Stimulated activated CD8-positive, alpha-beta memory T cell treated with anti-CD3 and anti-CD28 coated beads, Interleukin-12 subunit alpha, Interleukin-12 subunit beta, amount 100 ng/mL, for 1 hour (primary cell): ENCODE measurements at regions not wholly inside any gene's neighbourhood (a gene's known extent, or its start where the extent isn't known, plus 50 kb on each side); places are given as distances from the start of the nearest gene placed in this dataset.
"Not testable (repeated sequence)": the region's sequence is repeated elsewhere in the genome, so short reads cannot be mapped to it uniquely, and the experiment has no call there.

ENCODE experiments used
- DNase-seq: peaks from one replicate; pipeline ENCODE4 v3.0.0-alpha.2; 2020; ENCODE audit warnings: low read depth

DNA sequence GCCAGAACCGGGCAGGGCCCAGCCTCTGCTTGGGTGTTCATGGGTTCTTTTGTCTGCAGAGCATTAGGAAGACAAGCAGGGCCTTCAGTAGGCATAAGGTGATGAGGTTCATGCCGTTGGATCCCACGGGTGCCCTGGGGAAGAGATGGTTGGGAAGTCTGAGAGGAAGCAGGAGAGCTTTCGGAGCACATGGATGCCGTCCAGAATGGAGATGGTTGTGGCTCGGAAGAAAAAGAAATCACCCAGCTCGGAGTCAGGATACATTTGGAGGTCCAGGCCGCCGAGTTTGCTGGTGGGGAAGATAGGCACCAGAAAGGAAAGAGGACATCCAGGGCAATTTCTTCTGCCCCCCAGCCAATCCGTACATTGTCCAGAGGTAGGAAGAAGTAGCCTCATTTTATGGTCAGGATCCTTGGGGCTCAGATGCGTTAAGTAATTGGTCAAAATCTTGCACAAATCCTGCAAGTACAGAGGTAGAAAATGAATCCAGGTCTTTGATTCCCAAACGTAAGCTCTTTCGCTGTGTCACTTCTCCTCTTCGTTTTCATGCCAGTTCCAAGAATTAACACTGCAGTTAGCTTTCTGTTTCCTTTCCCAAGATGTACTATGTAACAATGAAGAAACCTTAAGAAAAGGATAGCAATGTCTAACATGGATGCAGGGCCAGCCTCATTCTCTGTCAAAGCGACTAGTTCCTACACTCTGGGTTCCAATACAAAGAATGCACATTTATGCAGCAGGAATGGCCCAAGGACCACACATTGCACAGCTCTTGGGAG lies 147.8 kb upstream of the KLF6 start:
- no peak for DNase-seq

DNA sequence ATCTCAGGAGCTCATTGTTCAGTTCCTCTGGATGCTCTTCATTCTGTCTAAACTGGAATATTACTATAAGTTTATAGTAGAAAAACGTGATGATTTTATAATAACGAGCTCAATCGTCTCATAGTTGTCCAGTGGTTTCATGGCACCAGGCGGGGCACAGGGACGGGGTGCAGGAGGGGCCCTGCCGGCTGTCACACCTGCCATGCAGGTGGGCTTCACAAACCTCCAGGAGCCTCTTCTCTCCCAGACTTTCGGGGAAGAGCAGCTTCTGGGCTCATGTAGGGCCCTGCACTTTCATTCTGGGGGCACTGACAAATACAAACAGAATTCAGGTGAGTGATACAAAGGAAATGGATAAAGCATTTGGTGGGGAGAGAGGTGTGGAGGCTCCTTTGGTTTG lies 146.9 kb upstream of the KLF6 start:
- DNase-seq = no peak

DNA sequence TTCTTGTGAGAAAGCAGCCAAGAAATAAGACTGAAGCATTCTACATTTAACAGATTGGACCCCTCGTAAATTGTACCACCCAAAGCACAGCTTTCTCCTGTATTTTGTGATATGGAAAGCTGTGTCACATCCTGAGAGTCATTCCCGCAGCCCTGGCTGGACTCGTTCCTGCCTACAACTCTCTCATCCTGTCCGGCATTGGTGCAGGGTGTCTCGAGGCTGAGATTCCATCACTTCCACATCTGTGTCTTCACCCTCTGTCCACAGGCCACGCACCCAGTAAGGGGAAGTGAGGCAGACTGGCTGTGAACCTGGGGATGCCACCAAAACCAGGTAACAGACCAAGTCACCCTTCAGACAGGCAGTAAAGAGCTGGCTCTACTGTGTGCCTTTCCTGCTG lies 146.2 kb upstream of the KLF6 start:
- DNase-seq = no peak

DNA sequence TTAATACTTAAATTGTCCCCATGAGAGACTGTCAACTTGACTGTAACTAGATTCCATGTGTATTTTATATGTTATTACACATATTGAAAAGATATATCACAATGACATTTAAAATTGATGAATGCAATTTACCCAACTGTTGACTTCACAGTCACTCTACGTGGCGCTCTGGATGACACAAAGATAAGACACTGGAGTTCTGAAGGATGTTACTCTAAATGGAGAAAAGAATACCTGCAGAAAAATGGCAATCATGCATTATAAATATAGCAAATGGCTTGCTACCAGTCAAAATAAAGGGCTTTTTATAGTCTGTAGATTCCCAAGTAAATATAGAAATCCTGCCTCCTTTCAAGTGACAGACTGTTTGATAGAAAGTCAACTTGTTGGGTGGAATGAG lies 143.6 kb upstream of the KLF6 start:
- DNase-seq = no peak

DNA sequence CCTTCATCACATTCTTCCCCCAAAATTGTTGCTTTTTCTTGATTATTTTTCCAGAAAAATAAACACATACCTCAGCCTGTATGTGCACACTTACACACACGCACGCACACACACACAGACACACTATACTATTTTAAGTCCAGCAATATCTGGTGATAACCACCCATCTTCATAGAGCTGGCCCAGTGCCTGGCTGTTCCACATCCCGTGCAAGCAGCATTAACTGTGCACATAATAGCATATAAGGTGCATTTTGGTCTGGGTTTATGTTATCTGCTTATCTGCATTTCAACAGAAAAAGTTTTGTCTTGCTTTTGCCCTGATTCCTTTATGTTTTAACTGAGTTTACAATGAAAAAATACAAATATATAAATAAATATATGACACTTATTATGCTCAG lies 143.1 kb upstream of the KLF6 start:
- no peak for DNase-seq

DNA sequence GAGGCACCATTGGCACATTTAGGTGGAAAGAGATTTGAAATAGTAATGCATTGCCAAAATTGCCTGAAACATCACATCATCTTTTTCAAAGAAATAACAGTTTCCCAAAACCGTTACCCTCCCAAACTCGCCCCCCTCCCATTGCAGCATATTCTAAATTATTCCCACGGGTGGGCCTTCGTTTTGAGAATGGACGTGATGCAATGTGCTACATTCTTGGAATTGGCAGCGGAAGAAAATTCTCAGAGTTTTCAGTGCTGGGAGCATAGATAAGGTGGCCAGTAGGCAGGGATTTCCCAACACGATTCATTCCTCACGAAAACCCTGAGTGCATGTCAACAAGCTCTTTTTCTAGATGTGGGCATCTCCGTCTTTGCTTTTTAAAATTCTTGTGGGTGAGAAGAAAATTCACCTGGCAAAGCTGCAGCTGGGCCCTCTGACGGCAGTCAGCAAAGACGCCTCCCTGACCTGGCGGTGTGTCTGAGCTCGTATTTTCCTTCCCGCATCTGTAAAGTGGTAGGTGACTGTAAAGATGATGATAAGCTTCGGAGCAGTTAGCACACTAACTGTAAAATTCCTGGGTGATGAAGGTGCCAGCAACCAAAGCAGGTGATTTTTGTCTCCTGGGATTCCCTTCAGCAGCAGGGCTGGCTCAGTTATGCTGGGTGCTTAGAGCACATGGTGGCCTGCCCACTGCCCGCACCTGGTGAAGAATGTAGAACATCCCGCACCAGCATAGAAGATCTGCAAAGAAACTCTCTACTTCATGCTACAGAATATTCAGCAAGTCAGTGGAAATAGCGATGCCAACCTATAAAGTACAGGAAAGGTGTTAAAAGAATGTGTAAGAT lies 141.9 kb upstream of the KLF6 start:
- no peak for DNase-seq

DNA sequence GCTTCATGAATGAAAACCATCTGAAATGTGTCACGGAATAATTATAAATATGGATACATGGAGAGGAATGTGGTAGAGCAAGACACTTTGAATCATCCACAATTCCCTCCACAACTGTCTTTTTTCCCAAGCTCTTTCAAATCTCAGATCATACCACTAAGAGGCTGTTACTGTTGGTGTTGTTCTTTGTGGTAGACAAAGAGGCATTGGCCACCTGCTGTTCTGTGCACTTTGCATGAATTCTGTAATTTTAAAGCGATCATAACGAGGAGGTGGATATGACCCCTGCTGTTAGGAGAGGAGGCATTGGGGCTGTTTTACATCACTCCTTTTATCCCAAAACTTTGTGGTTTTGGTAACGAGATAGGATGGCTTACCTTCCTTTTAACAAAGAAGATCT lies 141.2 kb upstream of the KLF6 start:
- DNase-seq = no peak

DNA sequence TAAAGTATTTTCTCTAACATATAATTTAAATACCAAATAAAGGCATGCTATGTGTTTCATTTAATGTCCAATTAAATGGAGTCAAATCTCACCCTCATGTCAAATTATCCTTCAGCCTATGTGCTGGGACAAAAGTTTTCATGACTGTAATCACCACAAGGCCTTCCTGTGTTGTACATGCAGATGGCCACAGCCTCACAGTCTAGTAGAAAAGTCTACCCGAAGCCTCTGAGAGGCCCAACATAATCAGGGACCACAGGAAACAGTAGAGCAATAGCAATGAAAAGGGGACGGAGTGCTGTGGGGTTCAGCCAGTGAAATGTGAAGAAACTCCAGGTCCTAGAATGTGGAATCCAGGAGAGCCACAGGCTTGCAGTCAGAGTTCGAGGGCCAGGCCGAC lies 140.2 kb upstream of the KLF6 start:
- no peak for DNase-seq

DNA sequence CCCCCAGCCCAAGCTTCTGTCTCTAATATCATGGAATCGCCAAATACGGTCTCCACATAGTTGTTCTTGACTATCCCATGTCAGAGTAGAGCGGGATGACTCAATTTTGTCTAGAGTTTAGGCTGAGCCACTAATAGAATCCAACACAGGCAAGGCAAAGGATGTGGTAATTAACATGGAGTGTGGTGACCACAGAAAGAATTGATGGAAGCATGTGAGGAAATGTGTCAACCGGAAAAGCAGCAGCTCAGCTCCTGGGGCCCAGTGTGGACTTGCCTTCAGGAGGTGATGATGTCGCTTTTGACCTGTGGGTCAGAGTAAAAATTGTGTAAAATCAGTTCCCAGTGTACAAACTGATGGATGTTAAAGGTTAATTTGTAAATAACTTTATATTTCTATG lies 139.3 kb upstream of the KLF6 start:
- no peak for DNase-seq

DNA sequence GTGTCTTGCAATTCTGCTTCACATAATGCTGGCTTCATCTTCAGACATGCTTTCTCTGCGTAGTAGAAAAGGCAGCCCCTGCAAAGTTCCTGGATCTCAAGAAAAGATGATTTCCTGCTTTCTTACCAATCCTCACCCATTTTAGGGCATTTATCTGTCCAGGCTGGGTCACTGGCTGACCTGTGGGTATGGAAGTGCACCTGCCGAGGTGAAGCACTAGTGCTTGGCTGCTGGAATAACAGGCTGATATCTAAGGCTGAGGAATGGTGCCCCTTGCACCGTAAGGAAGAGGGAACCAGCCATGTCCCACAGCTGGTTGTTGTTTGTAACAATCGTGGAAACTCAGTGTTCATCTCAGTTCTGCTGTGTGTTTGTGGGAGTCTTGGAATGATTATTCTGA lies 138.0 kb upstream of the KLF6 start:
- no peak for DNase-seq

DNA sequence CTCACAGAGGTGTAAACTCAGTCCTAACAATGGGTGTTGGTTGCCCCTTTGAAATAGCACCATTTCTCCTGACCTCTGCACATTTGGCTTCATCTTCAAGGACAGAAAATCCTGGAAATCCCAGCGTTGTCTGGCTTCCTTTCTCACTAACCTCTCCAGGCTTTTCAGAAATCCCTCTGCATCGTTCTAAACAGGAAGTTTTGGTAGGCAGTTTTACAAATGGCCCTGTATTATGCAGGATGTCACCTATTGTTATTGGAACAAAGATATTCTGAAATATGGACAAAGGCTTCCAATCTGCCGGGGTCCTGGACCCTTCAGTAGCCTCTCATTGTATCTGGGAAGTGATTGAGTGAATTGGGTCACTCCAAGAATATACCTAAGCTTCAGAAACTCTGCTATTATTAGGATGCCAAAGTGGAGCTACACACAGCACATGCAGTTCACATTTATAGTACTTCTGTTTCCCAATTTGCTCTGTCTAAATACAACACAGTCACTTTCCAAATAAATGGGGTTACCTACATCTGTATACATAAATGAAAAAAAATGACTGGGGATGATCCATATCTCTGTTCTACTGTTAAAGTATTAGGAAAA lies 134.8 kb upstream of the KLF6 start:
- no peak for DNase-seq

DNA sequence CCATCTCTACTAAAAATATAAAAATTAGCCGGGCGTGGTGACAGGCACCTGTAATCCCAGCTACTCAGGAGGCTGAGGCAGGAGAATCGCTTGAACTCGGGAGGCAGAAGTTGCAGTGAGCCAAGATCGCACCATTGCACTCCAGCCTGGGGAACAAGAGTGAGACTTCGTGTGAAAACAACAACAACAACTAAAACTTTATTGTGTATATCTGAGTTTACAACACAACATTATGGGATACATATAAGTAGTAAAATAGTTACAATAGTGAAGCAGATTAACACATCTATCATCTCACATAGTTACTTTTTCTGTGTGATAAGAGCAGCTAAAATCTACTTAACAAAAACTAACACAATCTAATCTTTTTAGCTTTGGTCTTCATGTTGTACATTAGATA lies 132.4 kb upstream of the KLF6 start:
- DNase-seq = not testable (repeated sequence)

DNA sequence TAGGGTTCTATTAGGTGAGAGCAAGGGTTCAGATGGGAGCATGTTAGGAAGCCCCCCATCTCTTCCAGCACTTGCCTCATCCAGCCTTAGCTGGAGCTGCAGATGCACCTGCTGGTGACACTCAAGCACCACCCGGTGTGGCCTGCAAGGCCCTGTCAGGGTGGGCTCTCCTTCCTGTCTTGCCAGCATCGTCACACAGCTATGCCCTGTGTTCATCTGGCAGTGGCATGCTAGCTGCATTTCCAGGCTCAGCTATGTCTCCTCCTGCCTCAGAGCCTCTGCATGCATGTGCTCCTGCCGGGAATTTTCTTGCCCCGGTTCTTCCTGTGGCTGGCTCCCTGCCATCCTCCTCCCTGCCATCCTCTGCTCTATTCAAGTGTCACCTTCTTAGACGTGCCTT lies 129.7 kb upstream of the KLF6 start:
- no peak for DNase-seq

DNA sequence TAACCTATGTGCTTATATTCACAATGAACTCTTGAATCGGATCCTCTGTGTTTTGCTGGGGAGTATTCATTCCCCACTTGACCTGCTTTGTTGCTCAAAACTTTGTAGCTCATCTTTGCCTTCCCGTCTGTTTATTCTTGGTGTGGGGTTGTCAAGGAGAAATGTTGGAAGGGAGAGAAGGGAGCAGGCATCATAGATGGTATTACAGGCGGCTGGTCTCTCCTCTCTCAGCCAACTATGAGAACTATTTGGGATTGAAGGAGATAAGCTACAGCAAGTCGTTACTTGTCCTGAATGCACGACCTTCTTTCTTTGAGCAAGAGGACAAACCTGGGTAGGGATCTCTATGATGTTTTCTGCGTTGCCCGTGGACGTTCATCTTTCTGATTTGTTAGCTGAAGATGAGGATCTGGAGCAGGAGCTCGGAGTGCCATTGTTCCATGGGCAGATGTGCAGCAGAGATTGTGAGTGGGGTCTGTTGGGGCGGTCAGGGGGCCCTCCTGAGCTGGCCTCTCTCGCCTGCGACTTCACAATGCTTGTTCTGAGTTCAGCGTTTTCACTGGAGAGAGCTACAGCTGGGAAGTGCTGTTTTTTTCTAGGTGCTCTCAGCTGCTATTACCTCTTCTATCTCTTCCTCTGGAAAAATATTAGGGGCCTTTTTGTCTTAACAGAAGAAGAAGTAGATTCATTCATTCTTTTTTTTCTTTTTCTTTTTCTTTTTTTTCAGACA lies 126.9 kb upstream of the KLF6 start:
- no peak for DNase-seq

DNA sequence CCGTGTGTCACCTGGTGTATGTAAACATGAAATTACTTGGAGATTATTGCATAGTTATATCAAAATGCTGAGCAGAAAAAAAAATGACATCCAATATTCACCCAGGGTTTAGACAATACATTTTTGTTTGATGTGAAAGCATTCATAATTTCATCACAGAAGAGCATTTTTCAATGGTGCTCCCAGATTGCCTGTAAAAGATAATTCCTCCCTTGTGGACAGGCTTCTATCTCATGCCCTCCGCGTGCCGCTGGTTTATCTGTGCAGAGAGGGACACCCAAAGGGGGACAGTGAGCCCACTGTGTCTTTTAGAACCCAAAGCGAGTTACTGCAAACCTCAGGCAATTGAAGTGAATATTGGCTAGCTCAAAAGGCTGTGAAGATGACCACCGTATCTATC lies 126.2 kb upstream of the KLF6 start:
- no peak for DNase-seq

DNA sequence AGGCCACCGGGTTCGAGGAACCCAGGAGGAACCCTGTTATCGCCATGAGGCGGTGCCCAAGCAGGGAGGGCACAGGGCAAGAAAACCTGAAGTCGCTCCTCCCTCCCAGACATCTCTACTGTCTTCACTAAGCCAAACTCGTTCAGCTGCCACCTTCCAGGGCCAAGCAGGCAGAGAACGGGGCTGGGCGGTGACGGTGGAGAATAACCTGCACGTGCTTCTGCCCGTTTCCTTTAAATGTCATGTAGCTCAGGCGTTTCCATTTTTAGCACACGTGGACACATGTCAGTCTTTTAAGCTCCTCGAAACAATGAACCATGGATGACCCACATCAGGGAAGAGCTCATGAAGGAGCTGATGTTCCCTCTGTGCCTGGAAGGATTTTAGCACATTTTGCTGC lies 124.3 kb upstream of the KLF6 start:
- DNase-seq = no peak

DNA sequence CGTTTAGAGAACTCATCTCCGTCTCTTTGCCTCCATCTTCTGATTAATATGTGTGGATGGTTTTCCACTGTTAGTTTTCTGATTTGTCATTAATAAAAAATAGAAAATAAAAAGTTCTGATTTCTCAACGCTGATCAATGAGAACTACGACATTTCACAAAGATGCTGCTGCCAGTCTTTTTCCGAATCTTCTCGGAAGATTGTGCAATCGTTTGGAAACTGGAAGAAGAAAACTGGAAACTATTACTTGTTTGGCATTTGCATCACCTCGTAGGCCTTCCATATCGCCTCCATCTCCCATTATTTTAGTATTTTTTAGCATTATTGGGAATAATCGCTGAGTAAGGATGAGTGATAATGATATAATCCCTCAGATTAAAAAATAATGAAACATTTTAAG lies 123.2 kb upstream of the KLF6 start:
- DNase-seq = no peak

DNA sequence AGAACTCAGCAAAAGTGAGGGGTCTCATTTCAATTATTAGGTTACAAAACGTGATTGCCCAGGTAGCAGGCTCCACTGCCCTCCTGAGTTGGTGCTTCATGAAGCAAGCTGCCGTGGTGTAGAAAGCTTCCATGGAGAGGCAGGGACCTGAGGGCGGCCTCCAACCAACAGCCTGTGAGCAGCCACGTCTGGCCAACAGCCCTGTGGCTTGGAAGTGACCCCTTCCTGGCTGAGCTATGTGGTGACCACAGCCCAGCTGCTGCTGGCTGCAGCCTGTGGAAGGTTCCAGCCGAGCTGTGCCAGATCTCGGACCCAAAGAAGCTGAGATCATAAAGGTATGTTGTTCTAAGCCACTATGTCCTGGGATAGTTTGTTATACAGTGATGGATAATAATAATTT lies 122.5 kb upstream of the KLF6 start:
- DNase-seq = no peak

DNA sequence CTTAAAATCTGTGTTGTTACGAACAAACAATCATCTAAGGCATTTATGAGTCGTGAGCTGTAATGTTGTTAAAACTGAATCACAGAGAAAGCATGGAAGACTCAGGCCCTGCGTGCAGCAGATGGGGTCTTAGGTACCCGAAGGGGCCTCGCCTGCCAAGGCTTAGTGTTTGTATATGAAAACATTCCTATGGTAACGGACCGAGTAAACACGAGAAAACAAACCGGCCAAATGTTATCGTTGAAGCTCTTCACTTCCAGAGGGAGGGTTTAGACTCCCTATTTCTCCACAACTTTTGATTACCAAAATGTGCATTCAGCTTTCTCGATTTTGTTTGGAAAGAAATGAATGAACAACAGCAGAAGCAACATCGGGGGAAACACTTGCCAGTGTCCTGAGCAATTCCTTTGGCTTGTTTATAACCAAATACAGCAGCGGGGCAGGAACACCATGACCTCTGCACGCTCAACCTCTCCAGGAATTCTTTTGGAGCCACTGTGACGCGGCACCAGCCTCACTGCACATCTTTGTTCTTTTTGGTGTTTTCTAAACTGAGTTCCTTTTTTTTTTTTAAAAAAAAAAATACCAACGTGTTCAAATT lies 121.6 kb upstream of the KLF6 start:
- DNase-seq = no peak

DNA sequence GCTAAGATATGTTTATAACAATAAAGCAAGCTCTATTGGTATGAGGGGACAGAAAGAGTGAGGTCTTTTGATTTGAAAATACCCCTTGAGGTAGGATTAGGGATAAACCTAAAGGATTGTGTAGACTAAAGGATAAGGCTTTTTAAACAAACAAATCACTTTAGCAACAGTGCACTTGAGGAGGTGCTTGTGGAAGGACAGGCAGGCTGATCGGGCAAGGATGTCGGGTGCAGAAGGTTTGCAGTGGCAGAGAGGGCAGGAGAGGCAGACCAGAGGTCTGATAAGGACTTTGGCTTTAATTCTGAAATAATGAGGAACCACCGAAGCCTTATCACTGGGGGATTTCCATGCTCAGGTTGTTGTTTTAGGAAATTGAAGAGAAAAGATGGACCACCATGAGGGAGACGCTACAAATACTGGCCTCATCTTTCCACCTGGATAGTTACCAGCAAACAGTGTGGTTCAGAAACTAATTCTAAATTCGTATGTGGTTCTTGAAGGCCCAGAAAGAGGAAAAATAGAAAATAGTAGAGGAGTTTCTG lies 119.5 kb upstream of the KLF6 start:
- DNase-seq = no peak

DNA sequence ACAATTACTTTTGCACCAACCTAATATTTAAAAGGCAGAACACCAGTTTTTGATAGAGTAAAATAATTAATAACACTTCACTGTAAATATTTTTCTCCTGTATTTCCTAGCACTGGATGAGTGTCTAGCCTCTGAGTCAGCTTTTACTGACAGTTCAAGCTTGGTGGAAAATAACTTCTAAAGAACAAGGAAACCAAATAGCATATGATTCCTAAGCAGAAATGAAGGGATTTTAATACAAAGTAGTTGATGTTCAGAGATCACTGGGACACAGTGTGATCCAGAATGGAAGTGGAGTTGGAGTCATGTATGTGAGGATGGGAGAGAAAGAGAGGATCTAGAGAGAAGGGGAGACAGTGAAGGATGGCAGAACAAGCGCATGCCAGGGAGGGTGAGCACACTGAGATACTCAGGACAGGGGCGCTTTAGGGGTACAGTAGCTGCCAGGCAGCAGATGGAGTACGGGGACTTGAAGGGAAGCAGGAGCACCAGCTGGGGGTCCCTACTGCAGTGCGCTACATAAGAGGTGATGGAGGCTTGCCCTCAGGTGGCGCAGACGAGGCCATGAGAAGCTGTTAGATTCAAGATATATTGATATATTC lies 117.9 kb upstream of the KLF6 start:
- no peak for DNase-seq
